Calu3 (cell line): ENCODE measurements at regions not wholly inside any gene's neighbourhood (a gene's known extent, or its start where the extent isn't known, plus 50 kb on each side); places are given as distances from the start of the nearest gene placed in this dataset.
"Not testable (repeated sequence)": the region's sequence is repeated elsewhere in the genome, so short reads cannot be mapped to it uniquely, and the experiment has no call there.

Experiments used
- BruUV-seq: library from RNA; stranded (reverse); fragments of 400-500 nt; replicated peaks from 2 replicates; lab custom pipeline; 2021; lab: Mats Ljungman, UMichigan
- CTCF ChIA-PET: fragments of 300-600 bp; sonication (Branson Sonifier 250); formaldehyde crosslinking; loops from one replicate; lab custom pipeline; 2022; ENCODE audit warnings: antibody characterized with exemption; lab: Charles Lee
- DNase-seq: peaks from one replicate; pipeline ENCODE4 v3.0.0; 2022
- H3K27ac Mint-ChIP-seq: one replicate; pipeline ENCODE4 v1.8.0; 2022; ENCODE audit warnings: mixed read lengths; ENCODE audit not compliant: unreplicated experiment
- H3K27me3 Mint-ChIP-seq: one replicate; pipeline ENCODE4 v1.8.0; 2022; ENCODE audit warnings: mixed read lengths; ENCODE audit not compliant: unreplicated experiment
- H3K36me3 Mint-ChIP-seq: one replicate; pipeline ENCODE4 v1.8.0; 2022; ENCODE audit warnings: mild to moderate bottlenecking, moderate library complexity, mixed read lengths; ENCODE audit not compliant: insufficient read depth, unreplicated experiment
- H3K4me1 Mint-ChIP-seq: one replicate; pipeline ENCODE4 v1.8.0; 2022; ENCODE audit warnings: mild to moderate bottlenecking, low read depth, mixed read lengths; ENCODE audit not compliant: unreplicated experiment
- H3K4me3 Mint-ChIP-seq: one replicate; pipeline ENCODE4 v1.8.0; 2022; ENCODE audit warnings: mild to moderate bottlenecking, low read depth, moderate library complexity, mixed read lengths; ENCODE audit not compliant: unreplicated experiment
- H3K9me3 Mint-ChIP-seq: one replicate; pipeline ENCODE4 v1.8.0; 2022; ENCODE audit warnings: low read depth, mixed read lengths; ENCODE audit not compliant: unreplicated experiment
- CTCF ChIP-seq: fragments of 200-600 bp; IDR thresholded peaks from one replicate; pipeline ENCODE4 v1.8.0; 2022; ENCODE audit warnings: antibody characterized with exemption; ENCODE audit not compliant: unreplicated experiment
- intact Hi-C: fragments of 100-400 bp; cut with micrococcal nuclease; formaldehyde crosslinking; loops from one replicate; pipeline ENCODE4 v1.10.0; 2022; ENCODE audit not compliant: unreplicated experiment

GRCh38 chr2:194815475-194815874 lies 841.6 kb upstream of the SLC39A10 start:
- no peaks in the 10 kb centered on the region for H3K4me1 Mint-ChIP-seq
- H3K4me3 Mint-ChIP-seq = no peak overlapping the region
- DNase-seq = no peak
- BruUV-seq = no TSS peak
- no peaks in the 10 kb centered on the region for H3K9me3 Mint-ChIP-seq
- no peaks in the 10 kb centered on the region for H3K27me3 Mint-ChIP-seq
- intact Hi-C loops = loop anchor here (5.0 kb wide), 1 partner anchor 1118 kb away; no protein-coding TSS in a partner anchor
- no peaks in the 10 kb centered on the region for H3K36me3 Mint-ChIP-seq
- CTCF ChIA-PET = no interaction called here
- no peak overlapping the region for H3K27ac Mint-ChIP-seq
- TF ChIP-seq CTCF = no peak

DNA sequence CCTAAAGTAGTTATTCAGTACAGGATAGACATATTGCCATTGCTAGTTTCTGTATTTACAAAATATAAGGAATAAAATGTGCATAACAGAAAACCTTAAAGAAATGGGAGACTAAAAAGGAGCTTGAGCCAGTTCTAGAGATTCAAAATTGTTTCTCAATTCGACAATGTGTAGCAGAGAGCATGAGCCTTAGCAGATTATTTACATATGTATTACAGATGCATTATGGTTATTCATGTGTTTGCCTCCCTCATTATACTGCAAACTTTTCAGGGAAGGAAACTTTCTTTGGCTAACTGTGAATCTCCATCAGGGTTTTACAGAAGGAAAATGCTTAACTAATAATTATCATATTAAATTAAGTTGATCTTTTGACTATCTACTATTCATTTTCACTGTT lies 854.4 kb upstream of the SLC39A10 start:
- intact Hi-C loops = no loop called here
- H3K4me3 Mint-ChIP-seq = no peak overlapping the region
- BruUV-seq = no TSS peak

GRCh38 chr2:194787071-194787470 lies 870.0 kb upstream of the SLC39A10 start:
- H3K9me3 Mint-ChIP-seq, intact Hi-C loops, H3K36me3 Mint-ChIP-seq, H3K4me3 Mint-ChIP-seq, CTCF ChIA-PET, BruUV-seq, H3K27ac Mint-ChIP-seq, DNase-seq, H3K27me3 Mint-ChIP-seq, H3K4me1 Mint-ChIP-seq: not testable (repeated sequence)

More for the DNA sequence above, 854.4 kb upstream of the SLC39A10 start:
- no peaks in the 10 kb centered on the region for H3K36me3 Mint-ChIP-seq
- TF ChIP-seq CTCF = no peak
- no peak for DNase-seq
- H3K4me1 Mint-ChIP-seq = no peaks in the 10 kb centered on the region
- H3K27ac Mint-ChIP-seq = no peak overlapping the region
- CTCF ChIA-PET = no interaction called here
- peaks cover 4% of the 10 kb centered on the region for H3K9me3 Mint-ChIP-seq
- H3K27me3 Mint-ChIP-seq = no peaks in the 10 kb centered on the region

- BruUV-seq = not testable (repeated sequence)
These were observed 885.6 kb upstream of the SLC39A10 start for GRCh38 chr2:194771394-194771793.

GRCh38 chr2:194769030-194769429 lies 888.0 kb upstream of the SLC39A10 start:
- Mint-ChIP-seq H3K27me3 (no peaks in the 10 kb centered on the region), H3K9me3 (peaks cover 2% of the 10 kb centered on the region), H3K4me1 (peaks cover 8% of the 10 kb centered on the region), H3K4me3 (no peak overlapping the region), H3K36me3 (no peaks in the 10 kb centered on the region), H3K27ac (peak overlapping the region; percentile 50)
- CTCF ChIA-PET = no interaction called here
- no TSS peak for BruUV-seq
- intact Hi-C loops = no loop called here
- no peak for DNase-seq
- no peak for TF ChIP-seq CTCF

More at GRCh38 chr2:194771394-194771793, 885.6 kb upstream of the SLC39A10 start:
- DNase-seq, CTCF ChIA-PET, H3K27me3 Mint-ChIP-seq, H3K27ac Mint-ChIP-seq, H3K9me3 Mint-ChIP-seq, H3K36me3 Mint-ChIP-seq, H3K4me1 Mint-ChIP-seq, intact Hi-C loops, H3K4me3 Mint-ChIP-seq: not testable (repeated sequence)
